KMS-11 (cell line): ENCODE measurements at regions not wholly inside any gene's neighbourhood (a gene's known extent, or its start where the extent isn't known, plus 50 kb on each side); places are given as distances from the start of the nearest gene placed in this dataset.

Experiments used
- H2AFZ ChIP-seq: fragments of 200-600 bp; sonication (generic); 2 replicates; pipeline ENCODE4 v1.6.1; 2016; ENCODE audit warnings: antibody characterized with exemption, mixed run types, low read depth
- H3K27ac ChIP-seq: fragments of 200-600 bp; sonication (generic); 2 replicates; pipeline ENCODE4 v1.6.1; 2016; ENCODE audit warnings: mild to moderate bottlenecking, mixed run types
- H3K27me3 ChIP-seq: fragments of 200-600 bp; sonication (generic); 2 replicates; pipeline ENCODE4 v1.6.1; 2017; ENCODE audit warnings: mild to moderate bottlenecking, low read depth, mixed run types, moderate library complexity; ENCODE audit not compliant: insufficient read depth
- H3K36me3 ChIP-seq: fragments of 200-600 bp; sonication (generic); 2 replicates; pipeline ENCODE4 v1.6.1; 2017; ENCODE audit warnings: mild to moderate bottlenecking, mixed run types; ENCODE audit not compliant: insufficient read depth
- H3K4me1 ChIP-seq: fragments of 200-600 bp; sonication (generic); 2 replicates; pipeline ENCODE4 v1.6.1; 2016; ENCODE audit warnings: mild to moderate bottlenecking, low read depth, mixed run types; ENCODE audit not compliant: poor library complexity, severe bottlenecking
- H3K4me2 ChIP-seq: fragments of 200-600 bp; sonication (generic); 2 replicates; pipeline ENCODE4 v1.7.0; 2016; ENCODE audit warnings: mild to moderate bottlenecking, mixed run types
- H3K4me3 ChIP-seq: fragments of 200-600 bp; sonication (generic); IDR thresholded peaks from 2 replicates; pipeline ENCODE4 v1.6.1; 2017; ENCODE audit warnings: low read depth, low read length, mixed read lengths; ENCODE audit not compliant: insufficient read depth
- H3K79me2 ChIP-seq: fragments of 200-600 bp; sonication (generic); 2 replicates; pipeline ENCODE4 v1.6.1; 2016; ENCODE audit warnings: low read depth, mixed run types; ENCODE audit not compliant: insufficient read depth
- H3K9ac ChIP-seq: fragments of 200-600 bp; sonication (generic); 2 replicates; pipeline ENCODE4 v1.6.1; 2016; ENCODE audit warnings: mild to moderate bottlenecking, mixed run types
- H4K20me1 ChIP-seq: fragments of 200-600 bp; sonication (generic); 2 replicates; pipeline ENCODE4 v1.6.1; 2016; ENCODE audit warnings: mild to moderate bottlenecking, mixed run types; ENCODE audit not compliant: insufficient read depth
- CTCF ChIP-seq: fragments of 200-600 bp; sonication (generic); conservative IDR thresholded peaks from 2 replicates; pipeline ENCODE4 v1.6.1; 2017; ENCODE audit warnings: low read depth, mild to moderate bottlenecking, antibody characterized with exemption, low read length, moderate library complexity, mixed read lengths

GRCh38 chr22:27674261-27674923 lies 127.2 kb downstream of the MN1 start:
- Histone ChIP-seq H3K4me2 (no peak overlapping the region), H2AFZ (no peak overlapping the region), H3K36me3 (no peaks in the 10 kb centered on the region)

GRCh38 chr22:27676545-27677213 lies 124.9 kb downstream of the MN1 start:
- H3K4me1 ChIP-seq: no peaks in the 10 kb centered on the region
- no peak overlapping the region for H2AFZ ChIP-seq
- H3K9ac ChIP-seq: no peak overlapping the region
- no peaks in the 10 kb centered on the region for H3K79me2 ChIP-seq
- H3K4me2 ChIP-seq: no peak overlapping the region
- no peak overlapping the region for H3K27ac ChIP-seq
- no peak for TF ChIP-seq CTCF
- no peaks in the 10 kb centered on the region for H4K20me1 ChIP-seq
- no peaks in the 10 kb centered on the region for H3K36me3 ChIP-seq
- H3K4me3 ChIP-seq: no peak overlapping the region
- H3K27me3 ChIP-seq: peaks cover 9% of the 10 kb centered on the region; the same call in 1 of the 2 replicates

More at GRCh38 chr22:27674261-27674923, 127.2 kb downstream of the MN1 start:
- H3K9ac ChIP-seq: no peak overlapping the region
- no peaks in the 10 kb centered on the region for H3K4me1 ChIP-seq
- H3K27me3 ChIP-seq: peaks cover 9% of the 10 kb centered on the region; the same call in 1 of the 2 replicates
- no peak overlapping the region for H3K4me3 ChIP-seq
- no peaks in the 10 kb centered on the region for H3K79me2 ChIP-seq
- no peak for TF ChIP-seq CTCF
- no peak overlapping the region for H3K27ac ChIP-seq
- no peaks in the 10 kb centered on the region for H4K20me1 ChIP-seq

- Histone ChIP-seq H4K20me1 (no peaks in the 10 kb centered on the region), H3K4me1 (no peaks in the 10 kb centered on the region), H3K36me3 (no peaks in the 10 kb centered on the region), H2AFZ (no peak overlapping the region), H3K4me3 (no peak overlapping the region), H3K27me3 (peaks cover 9% of the 10 kb centered on the region; the same call in 1 of the 2 replicates), H3K9ac (no peak overlapping the region), H3K79me2 (no peaks in the 10 kb centered on the region), H3K27ac (no peak overlapping the region), H3K4me2 (no peak overlapping the region)
- TF ChIP-seq CTCF: no peak
These were observed 123.6 kb downstream of the MN1 start for GRCh38 chr22:27677905-27678458.

GRCh38 chr22:27679176-27679575 lies 122.4 kb downstream of the MN1 start:
- Histone ChIP-seq H3K9ac (no peak overlapping the region), H3K27ac (no peak overlapping the region), H4K20me1 (no peaks in the 10 kb centered on the region), H3K36me3 (no peaks in the 10 kb centered on the region), H3K4me2 (no peak overlapping the region), H3K27me3 (peaks cover 9% of the 10 kb centered on the region; the same call in 1 of the 2 replicates), H3K4me1 (no peaks in the 10 kb centered on the region), H2AFZ (no peak overlapping the region), H3K4me3 (no peak overlapping the region), H3K79me2 (no peaks in the 10 kb centered on the region)
- TF ChIP-seq CTCF: no peak
